ENCODE measurements at regions not wholly inside any gene's neighbourhood (a gene's known extent, or its start where the extent isn't known, plus 50 kb on each side); places are given as distances from the start of the nearest gene placed in this dataset.

DNA sequence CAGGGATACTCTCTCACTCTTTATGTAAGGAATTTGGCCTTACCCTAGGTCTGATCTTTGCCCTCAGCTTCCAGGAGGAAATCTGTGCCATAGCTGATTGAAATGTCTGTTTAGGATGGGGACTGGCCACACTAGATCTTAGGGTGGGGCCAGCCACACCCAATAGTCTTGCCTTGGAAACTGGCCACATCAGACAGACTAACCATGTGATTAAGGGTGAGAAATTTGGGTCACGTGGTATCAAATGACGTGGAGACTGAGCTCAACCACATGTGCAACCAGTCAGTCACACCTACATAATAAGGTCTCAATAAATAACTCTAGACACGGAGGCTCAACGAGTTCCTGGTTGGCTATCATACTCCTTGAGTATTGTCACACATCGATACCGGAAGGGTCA is 113.5 kb downstream of the CNTN3 start:
- DNase-seq = no peak

DNA sequence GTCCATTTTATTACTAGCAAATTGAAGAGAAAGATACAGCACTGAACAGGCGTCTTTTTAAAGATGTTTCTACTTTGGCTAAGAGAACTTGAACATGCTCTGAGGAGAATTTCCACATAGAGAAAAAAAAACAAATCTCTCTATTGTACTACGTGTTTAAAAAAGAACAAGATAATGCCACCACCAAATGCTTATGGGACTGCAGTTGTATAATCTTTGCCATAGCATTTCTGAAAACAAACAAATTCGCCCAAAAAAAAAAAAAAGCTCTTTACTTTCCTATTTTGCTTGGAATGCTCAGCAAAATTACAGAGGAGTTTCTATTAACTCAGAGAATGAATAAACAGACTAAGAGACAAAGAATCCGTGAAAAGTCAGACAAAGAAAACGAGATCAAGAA is 114.2 kb downstream of the CNTN3 start:
- DNase-seq = no peak

DNA sequence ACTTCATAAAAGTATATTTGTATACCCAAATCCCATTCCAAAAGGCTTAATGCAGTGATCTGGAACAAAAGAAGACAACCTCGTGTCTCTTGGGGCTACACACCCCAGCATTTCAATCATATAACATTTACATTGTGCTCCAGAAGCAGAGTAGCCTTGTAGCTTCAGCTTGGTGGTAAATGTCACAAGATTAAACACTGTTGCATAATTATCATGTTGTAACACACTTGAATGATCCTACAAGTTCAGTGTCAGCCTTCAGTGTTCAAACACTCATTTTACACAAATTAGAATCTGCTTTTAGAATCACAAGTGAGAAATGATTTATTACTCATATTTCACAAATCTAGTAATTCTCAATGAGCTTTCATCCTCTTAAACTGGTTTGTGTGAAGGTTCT is 122.6 kb downstream of the CNTN3 start:
- no peak for DNase-seq

DNA sequence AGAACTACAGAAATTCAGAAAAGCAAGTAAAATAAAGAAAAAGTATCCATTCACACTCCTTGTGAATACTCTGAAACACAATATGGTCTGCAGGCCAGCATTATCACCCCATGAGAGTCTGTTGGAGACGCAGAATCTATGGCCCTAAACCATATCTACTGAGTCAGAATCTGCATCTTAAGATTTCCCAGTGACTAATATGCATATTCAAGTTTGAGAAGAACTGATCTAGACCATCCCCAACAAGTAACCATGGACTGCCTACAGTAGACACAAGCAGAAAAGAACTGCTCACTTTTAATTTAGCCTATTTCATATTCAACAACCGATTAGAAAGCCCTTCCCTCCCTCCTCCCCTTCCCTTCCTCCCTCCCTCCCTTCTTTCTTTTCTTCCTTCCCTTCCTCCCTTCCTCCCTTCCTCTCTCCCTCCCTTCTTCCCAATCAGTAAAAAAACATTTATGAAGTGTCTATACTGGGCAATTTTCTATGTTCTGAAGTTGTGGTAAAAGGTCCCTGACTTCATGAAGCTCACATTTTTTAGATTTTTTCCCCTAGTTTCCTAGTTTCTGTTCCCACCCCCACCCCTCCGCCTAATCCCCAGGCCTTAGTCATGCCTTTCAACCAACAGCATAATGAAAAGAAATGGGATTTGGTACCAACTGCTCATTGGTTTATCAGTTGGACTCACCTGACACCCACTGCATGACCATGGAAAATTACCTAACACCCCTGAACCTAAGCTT is 125.2 kb downstream of the CNTN3 start:
- no peak for DNase-seq

DNA sequence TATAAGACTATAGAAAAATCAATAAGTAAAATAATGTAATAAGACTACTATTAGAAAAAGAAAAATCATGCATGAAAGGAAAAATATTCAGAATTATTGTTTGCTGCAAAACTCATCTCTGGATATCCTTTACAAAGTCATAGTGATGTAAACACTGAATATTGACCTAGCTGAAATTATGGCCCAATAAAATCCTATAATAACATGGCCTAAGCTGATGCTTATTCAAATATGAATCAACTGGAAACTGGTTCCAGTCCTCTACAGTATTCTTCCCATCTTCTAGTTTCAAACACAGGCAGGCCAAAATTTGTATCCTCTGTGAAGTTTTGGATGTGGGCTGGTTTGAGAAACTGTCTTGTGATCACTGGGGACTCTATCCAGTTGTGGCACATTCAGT is 134.5 kb downstream of the CNTN3 start:
- no peak for DNase-seq

- DNase-seq = no peak
Measured at GRCh38 chr3:74470313-74470712, 144.1 kb downstream of the CNTN3 start.

GRCh38 chr3:74469713-74470112 is 144.7 kb downstream of the CNTN3 start:
- no peak for DNase-seq

- DNase-seq = no peak
Measured at GRCh38 chr3:74469151-74469550, 145.3 kb downstream of the CNTN3 start.

- no peak for DNase-seq
Measured at GRCh38 chr3:74465715-74466410, 148.6 kb downstream of the CNTN3 start.

DNA sequence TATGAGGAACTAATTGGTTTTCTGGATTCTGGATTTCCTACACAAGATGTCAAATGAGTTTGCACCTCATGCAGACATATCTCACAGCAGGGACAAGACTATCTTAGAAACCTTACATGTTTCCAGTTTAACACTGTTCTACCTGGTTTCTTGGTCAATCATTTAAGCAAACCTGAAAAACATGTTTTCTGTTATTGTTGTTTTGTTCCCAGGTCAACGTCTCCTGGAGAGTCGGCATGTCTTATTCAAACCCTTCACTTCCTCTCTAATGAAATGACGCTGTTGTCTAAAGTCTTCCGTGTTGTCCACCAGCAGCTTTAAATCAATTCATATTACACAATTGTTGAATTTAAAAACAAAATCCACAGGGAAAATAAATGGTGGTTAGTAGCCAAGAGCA is 150.9 kb downstream of the CNTN3 start:
- DNase-seq = no peak

DNA sequence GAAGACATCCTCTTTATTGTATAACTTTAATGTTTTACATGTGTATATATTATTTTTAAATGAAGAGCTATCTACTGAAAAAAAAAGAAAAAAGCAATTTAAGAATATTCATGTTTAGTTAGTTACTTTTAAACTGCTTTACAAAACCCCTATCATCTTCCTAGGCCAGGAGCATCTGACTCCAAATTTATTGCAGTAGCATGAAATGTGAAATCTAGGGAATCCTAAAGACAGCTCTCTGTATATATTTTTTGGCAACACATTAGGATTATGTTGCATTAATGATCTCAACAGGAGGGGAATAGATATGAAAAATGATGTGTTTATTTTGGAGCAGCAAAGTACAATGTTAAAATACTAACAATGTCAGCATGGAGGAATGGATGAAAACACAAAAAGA is 158.3 kb downstream of the CNTN3 start:
- DNase-seq = no peak

DNA sequence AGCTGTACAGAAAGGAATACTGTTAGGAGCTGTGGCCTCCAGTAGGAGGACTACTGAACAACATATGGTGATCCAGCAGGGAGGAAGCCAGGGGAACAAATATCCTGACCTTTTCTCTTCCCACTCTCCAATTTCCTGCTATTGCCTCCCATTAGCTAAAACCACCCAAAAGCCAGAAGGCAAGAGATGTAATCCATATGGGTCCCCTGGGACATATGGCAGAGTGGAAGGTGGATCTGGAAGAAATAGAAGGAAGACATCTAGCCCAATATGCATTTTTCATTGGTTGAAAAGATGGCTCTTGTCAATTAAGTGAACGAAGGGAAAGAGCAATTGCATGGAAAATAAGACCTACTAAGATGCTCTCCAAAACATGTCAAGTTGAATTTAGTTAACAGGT is 167.2 kb downstream of the CNTN3 start:
- DNase-seq = no peak

GRCh38 chr3:74445541-74445940 is 168.9 kb downstream of the CNTN3 start:
- DNase-seq = no peak

DNA sequence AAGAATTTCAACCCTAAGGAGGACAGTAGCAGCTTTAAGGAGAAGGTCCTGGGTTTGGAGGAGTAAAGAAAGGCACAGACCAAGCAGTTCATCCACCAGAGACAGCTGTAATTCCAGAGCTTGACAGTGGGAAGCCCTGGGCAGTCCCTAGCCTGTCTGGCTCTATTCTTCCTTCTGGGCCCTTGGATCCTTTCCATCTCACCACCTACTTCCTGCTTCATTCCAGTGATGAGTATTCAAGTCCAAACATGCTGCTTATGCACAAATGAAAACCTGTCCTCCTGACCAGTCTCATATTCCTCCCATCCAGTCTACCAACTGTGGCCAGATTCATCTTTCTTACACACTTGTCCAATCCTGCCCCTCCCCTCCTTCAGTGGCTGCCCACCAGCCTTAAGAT is 171.4 kb downstream of the CNTN3 start:
- no peak for DNase-seq

GRCh38 chr3:74442683-74443082 is 171.8 kb downstream of the CNTN3 start:
- DNase-seq = no peak

DNA sequence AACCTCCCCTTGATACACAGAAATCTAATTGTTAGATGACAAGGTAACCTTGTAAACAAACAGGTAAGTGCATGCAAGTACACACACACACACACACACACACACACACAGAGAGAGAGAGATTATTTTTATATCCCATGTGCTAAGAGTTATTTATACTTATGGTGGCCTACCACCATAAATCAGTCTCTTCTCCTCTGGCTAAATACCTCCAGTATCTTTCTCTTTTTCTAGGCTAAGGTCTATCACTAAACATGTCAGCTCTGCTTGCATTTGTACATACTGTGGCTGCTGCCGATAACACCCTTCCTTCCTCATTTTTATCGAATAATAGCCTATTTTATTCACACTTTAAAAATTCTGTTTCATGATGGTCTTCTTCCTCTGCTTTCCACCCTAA is 172.4 kb downstream of the CNTN3 start:
- no peak for DNase-seq

- no peak for DNase-seq
Measured at GRCh38 chr3:74436184-74436583, 178.3 kb downstream of the CNTN3 start.

DNA sequence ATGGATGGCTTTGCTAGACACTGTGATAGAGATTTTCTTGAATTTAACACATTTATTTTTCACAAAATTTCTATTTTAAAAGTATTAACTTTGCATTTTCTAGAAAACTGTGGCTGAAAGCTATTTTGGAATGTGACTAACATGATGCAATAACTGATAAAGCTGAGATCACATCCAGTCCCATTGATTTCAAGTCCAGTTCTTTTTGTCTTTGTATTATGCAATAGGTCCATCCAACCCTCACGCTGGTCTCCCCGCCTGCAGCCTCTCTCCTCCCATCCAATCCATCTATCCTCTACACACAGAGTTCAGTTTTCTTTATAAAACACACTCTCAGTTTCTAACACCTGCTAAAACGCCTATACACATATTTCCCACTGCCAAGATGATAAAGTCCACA is 178.8 kb downstream of the CNTN3 start:
- no peak for DNase-seq

- no peak for DNase-seq
Measured at GRCh38 chr3:74434406-74434805, 180.1 kb downstream of the CNTN3 start.

DNA sequence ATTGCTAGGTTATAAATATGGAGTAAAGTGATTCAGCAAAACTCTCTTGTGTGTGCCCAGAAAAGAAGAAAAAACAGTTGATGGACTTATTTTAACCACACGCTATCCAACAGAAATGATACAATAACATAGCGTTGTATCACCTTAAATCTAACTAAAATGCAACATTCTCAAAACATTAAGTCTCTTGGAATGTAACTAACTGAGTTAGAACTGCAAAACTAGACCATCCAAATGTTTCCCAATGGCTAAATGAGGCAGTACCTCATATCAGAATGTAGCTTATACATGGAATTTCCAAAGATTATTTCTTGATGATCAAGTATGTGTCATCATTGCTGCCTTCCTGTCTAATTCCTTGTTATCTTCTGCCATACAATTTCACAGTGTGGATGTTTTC is 187.9 kb downstream of the CNTN3 start:
- no peak for DNase-seq

GRCh38 chr3:74423867-74424266 is 190.6 kb downstream of the CNTN3 start:
- DNase-seq = no peak

DNA sequence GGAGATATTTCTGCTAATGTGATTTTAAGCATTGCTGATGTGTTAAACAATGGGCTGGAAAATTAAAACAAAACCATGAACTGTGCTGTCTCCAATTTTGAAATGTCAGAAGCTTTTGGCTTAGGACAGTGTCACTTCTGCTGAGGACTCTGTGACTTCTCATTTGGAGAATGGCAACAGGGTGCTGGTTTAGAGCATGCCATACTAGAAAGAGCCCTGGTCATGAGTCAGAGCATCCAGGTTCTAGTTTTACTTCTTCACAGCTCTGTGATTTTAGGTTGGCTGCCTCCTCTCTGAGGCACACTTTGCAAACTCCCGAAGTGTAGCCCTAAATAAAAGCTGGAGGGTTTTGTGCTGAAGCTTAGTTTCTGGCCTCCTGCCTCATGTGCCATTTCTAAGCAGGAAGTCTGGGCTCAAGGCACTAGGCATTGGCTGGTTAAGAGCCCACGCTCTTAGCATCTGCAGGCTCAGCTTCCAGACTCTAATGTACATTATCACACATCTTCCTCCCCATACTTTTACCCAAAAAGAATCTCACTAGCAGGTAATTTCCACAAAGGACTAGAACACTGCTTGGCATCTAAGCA is 193.8 kb downstream of the CNTN3 start:
- DNase-seq = no peak

DNA sequence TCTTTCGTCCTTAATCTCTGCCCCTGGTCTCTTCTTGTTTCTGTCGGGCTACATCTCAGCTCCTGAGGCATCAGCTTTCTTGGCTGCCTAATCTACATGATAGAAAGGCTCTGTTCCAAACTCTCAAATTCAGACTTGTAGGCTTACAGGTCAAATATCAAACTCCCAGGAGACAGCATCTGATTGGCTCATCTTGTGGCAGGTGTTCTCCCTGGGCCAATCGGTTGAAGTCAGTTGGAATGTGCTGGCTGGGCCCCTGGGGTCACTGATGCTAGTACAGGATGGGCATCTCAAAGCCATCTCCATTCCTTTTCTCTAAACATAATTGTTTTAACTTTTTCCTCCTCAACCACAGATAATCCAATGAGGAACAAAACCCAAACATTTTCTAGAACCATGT is 198.7 kb downstream of the CNTN3 start:
- DNase-seq = no peak

- DNase-seq = no peak
Measured at GRCh38 chr3:74413547-74414241, 200.8 kb downstream of the CNTN3 start.
